Fibroblast of lung (primary cell): ENCODE measurements at regions not wholly inside any gene's neighbourhood (a gene's known extent, or its start where the extent isn't known, plus 50 kb on each side); places are given as distances from the start of the nearest gene placed in this dataset.

Source experiments
- DNase-seq, 2 donors: peaks; one replicate each; pipeline versions ENCODE4 v3.0.0 to v3.0.0-alpha.2; 2010; ENCODE audit warnings: low read depth in 2 of 2
- H2AFZ ChIP-seq: 2 replicates; pipeline ENCODE4 v1.5.1; 2012; ENCODE audit warnings: low read length, control low read depth, inconsistent platforms
- H3K27ac ChIP-seq: 2 replicates; pipeline ENCODE4 v1.5.1; 2011; ENCODE audit warnings: low read length, control low read depth; ENCODE audit not compliant: insufficient read depth
- H3K27me3 ChIP-seq: 2 replicates; pipeline ENCODE4 v1.5.1; 2011; ENCODE audit warnings: mild to moderate bottlenecking, low read length; ENCODE audit not compliant: control insufficient read depth, insufficient read depth
- H3K36me3 ChIP-seq: 2 replicates; pipeline ENCODE4 v1.5.1; 2011; ENCODE audit warnings: low read length; ENCODE audit not compliant: control insufficient read depth, insufficient read depth
- H3K4me1 ChIP-seq: 2 replicates; pipeline ENCODE4 v1.5.1; 2011; ENCODE audit warnings: low read length; ENCODE audit not compliant: control insufficient read depth, insufficient read depth; ENCODE audit errors: extremely low read depth
- H3K4me2 ChIP-seq: 2 replicates; pipeline ENCODE4 v1.5.1; 2011; ENCODE audit warnings: low read length, control low read depth; ENCODE audit not compliant: insufficient read depth; ENCODE audit errors: extremely low read depth
- H3K4me3 ChIP-seq, 4 experiments: fragments of 200-600 bp in 1 of 4; sonication (generic) in 1 of 4; replicated peaks in 1 of 4; 2 replicates each; pipeline ENCODE4 v1.5.1; 2011 to 2016; ENCODE audit warnings: low read length in 4 of 4, low read depth in 3 of 4, mild to moderate bottlenecking in 3 of 4, control low read depth in 2 of 4, inconsistent platforms in 1 of 4, mixed read lengths in 1 of 4; ENCODE audit not compliant: insufficient read depth in 1 of 4; ENCODE audit errors: control extremely low read depth in 1 of 4
- H3K79me2 ChIP-seq: 2 replicates; pipeline ENCODE4 v1.5.1; 2012; ENCODE audit warnings: mild to moderate bottlenecking, low read length, inconsistent platforms; ENCODE audit not compliant: control insufficient read depth, insufficient read depth
- H3K9ac ChIP-seq: 2 replicates; pipeline ENCODE4 v1.5.1; 2011; ENCODE audit warnings: mild to moderate bottlenecking, low read length, control low read depth; ENCODE audit not compliant: insufficient read depth
- H3K9me3 ChIP-seq: 2 replicates; pipeline ENCODE4 v1.5.1; 2012; ENCODE audit warnings: low read depth, low read length; ENCODE audit not compliant: control insufficient read depth, insufficient read depth
- H4K20me1 ChIP-seq: 2 replicates; pipeline ENCODE4 v1.5.1; 2011; ENCODE audit warnings: low read length; ENCODE audit not compliant: control insufficient read depth, insufficient read depth; ENCODE audit errors: extremely low read depth
- CTCF ChIP-seq, 2 donors: IDR thresholded peaks in 1 of 2; conservative IDR thresholded peaks in 1 of 2; 1 replicate in 1 of 2; 2 replicates in 1 of 2; pipeline ENCODE4 v1.5.1; 2011 to 2012; ENCODE audit warnings: low read length in 2 of 2, control low read depth in 1 of 2, inconsistent platforms in 1 of 2, low read depth in 1 of 2, mild to moderate bottlenecking in 1 of 2
- EZH2 ChIP-seq: IDR thresholded peaks from 2 replicates; pipeline ENCODE4 v1.5.1; 2012; ENCODE audit warnings: low read length, control low read depth, mild to moderate bottlenecking; ENCODE audit errors: missing control alignments

GRCh38 chr7:152975076-152975475 lies 215.5 kb downstream of the ACTR3B start:
- Histone ChIP-seq H4K20me1 (no peaks in the 10 kb centered on the region), H3K36me3 (no peaks in the 10 kb centered on the region), H3K27ac (no peak overlapping the region), H3K4me2 (no peak overlapping the region), H3K79me2 (no peaks in the 10 kb centered on the region), H3K9ac (no peak overlapping the region), H3K4me1 (no peaks in the 10 kb centered on the region), H2AFZ (no peak overlapping the region), H3K9me3 (no peaks in the 10 kb centered on the region), H3K4me3 (no peak overlapping the region), H3K27me3 (no peaks in the 10 kb centered on the region)
- no peak for TF ChIP-seq CTCF (conservative IDR thresholded peaks at IDR 0.05 in 1 of 2, IDR thresholded peaks at IDR 0.05 in 1 of 2; ENCODE audit: low read depth in 1 of 2, low read length in 2 of 2)
- TF ChIP-seq EZH2, result no peak
- DNase-seq, result no peak

GRCh38 chr7:152979376-152979775 lies 219.8 kb downstream of the ACTR3B start:
- H3K4me1 ChIP-seq, result no peaks in the 10 kb centered on the region
- TF ChIP-seq CTCF (conservative IDR thresholded peaks at IDR 0.05 in 1 of 2, IDR thresholded peaks at IDR 0.05 in 1 of 2; ENCODE audit: low read depth in 1 of 2, low read length in 2 of 2) (no peak), EZH2 (no peak)

GRCh38 chr7:152984421-152984820 lies 224.9 kb downstream of the ACTR3B start:
- H3K4me2 ChIP-seq, result no peak overlapping the region
- H3K79me2 ChIP-seq, result no peaks in the 10 kb centered on the region
- H2AFZ ChIP-seq, result no peak overlapping the region
- no peaks in the 10 kb centered on the region for H3K9me3 ChIP-seq
- no peak overlapping the region for H3K4me3 ChIP-seq
- no peak for TF ChIP-seq EZH2
- H3K4me1 ChIP-seq, result no peaks in the 10 kb centered on the region
- no peak for DNase-seq
- no peaks in the 10 kb centered on the region for H3K27me3 ChIP-seq
- no peak overlapping the region for H3K27ac ChIP-seq
- H4K20me1 ChIP-seq, result no peaks in the 10 kb centered on the region
- no peak overlapping the region for H3K9ac ChIP-seq
- no peaks in the 10 kb centered on the region for H3K36me3 ChIP-seq

More at GRCh38 chr7:152979376-152979775, 219.8 kb downstream of the ACTR3B start:
- Histone ChIP-seq H3K27me3 (no peaks in the 10 kb centered on the region), H3K9ac (no peak overlapping the region), H3K4me2 (no peak overlapping the region), H3K9me3 (no peaks in the 10 kb centered on the region), H3K4me3 (no peak overlapping the region), H2AFZ (no peak overlapping the region), H4K20me1 (no peaks in the 10 kb centered on the region), H3K36me3 (no peaks in the 10 kb centered on the region), H3K79me2 (no peaks in the 10 kb centered on the region), H3K27ac (no peak overlapping the region)
- no peak for DNase-seq
